HG03103 (cell line): ENCODE measurements at regions not wholly inside any gene's neighbourhood (a gene's known extent, or its start where the extent isn't known, plus 50 kb on each side); places are given as distances from the start of the nearest gene placed in this dataset.
A peak's percentile ranks its signal among the peaks of the same experiment; 100 is the strongest.

Experiments
- ATAC-seq: cut with Tn5 transposase; IDR thresholded peaks from one replicate; pipeline ENCODE4 v1.9.1; 2021; ENCODE audit warnings: low read depth; ENCODE audit not compliant: unreplicated experiment

GRCh38 chr2:205937211-205937610, 148.8 kb downstream of the INO80D start:
- ATAC-seq: no peak

GRCh38 chr2:205936446-205936845, 149.5 kb downstream of the INO80D start:
- no peak for ATAC-seq

- no peak for ATAC-seq
Measured at GRCh38 chr2:205934443-205934842, 151.5 kb downstream of the INO80D start.

- ATAC-seq: no peak
Measured at GRCh38 chr2:205932861-205933260, 153.1 kb downstream of the INO80D start.

- ATAC-seq: no peak
Measured at GRCh38 chr2:205931388-205931787, 154.6 kb downstream of the INO80D start.

- ATAC-seq: no peak
Measured at GRCh38 chr2:205930209-205930608, 155.8 kb downstream of the INO80D start.

GRCh38 chr2:205929246-205929942, 156.6 kb downstream of the INO80D start:
- ATAC-seq: no peak

GRCh38 chr2:205925373-205926337, 160.3 kb downstream of the INO80D start:
- peak; percentile 90 for ATAC-seq

GRCh38 chr2:205924676-205925075, 161.3 kb downstream of the INO80D start:
- ATAC-seq: no peak

- no peak for ATAC-seq
Measured at GRCh38 chr2:205915130-205915524, 170.8 kb downstream of the INO80D start.

- no peak for ATAC-seq
Measured at GRCh38 chr2:205914213-205915129, 171.5 kb downstream of the INO80D start.

- no peak for ATAC-seq
Measured at GRCh38 chr2:205913668-205914067, 172.3 kb downstream of the INO80D start.

GRCh38 chr2:205911306-205911705, 174.7 kb downstream of the INO80D start:
- no peak for ATAC-seq

- ATAC-seq: no peak
Measured at GRCh38 chr2:205909184-205909572, 176.8 kb downstream of the INO80D start.

- no peak for ATAC-seq
Measured at GRCh38 chr2:205908212-205909183, 177.5 kb downstream of the INO80D start.

GRCh38 chr2:205906419-205906818, 179.6 kb downstream of the INO80D start:
- no peak for ATAC-seq

- no peak for ATAC-seq
Measured at GRCh38 chr2:205905576-205905975, 180.4 kb downstream of the INO80D start.

- no peak for ATAC-seq
Measured at GRCh38 chr2:205904873-205905272, 181.1 kb downstream of the INO80D start.

- no peak for ATAC-seq
Measured at GRCh38 chr2:205903549-205904129, 182.3 kb downstream of the INO80D start.
